ENCODE measurements at regions not wholly inside any gene's neighbourhood (a gene's known extent, or its start where the extent isn't known, plus 50 kb on each side); places are given as distances from the start of the nearest gene placed in this dataset.

DNA sequence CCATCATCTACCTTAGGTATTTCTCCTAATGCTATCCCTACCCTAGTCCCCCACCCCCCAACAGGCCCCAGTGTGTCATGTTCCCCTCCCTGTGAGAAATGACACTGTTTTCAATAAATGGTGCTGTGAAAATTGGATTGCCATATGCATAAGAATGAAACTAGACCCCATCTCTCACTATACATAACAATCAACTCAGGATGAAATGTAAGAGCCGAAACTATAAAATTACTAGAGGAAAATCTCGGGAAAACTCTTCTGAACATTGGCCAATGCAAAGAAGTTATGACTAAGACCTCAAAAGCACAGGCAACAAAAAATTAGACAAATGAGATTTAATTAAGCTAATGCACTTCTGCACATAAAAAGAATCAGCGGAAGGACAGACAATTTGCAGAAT, 138.2 kb downstream of the SUCLA2 start:
- ATAC-seq (ENCODE audit: low read depth in 2 of 2) (no peak), DNase-seq (no peak)
- H3K36me3 ChIP-seq (ENCODE audit: control insufficient read depth, insufficient read depth, low read length), result no peaks in the 10 kb centered on the region
- Mint-ChIP-seq H3K4me1 (no peaks in the 10 kb centered on the region), H3K9me3 (peaks cover 0 to 4% (median 0%) of the 10 kb centered on the region in 7 donors), H3K27me3 (no peaks in the 10 kb centered on the region), H3K36me3 (peaks cover 4% of the 10 kb centered on the region), H3K27ac (no peak overlapping the region), H3K4me3 (no peak overlapping the region)
- peaks cover 5% of the 10 kb centered on the region for H3K27me3 ChIP-seq (ENCODE audit: control insufficient read depth, insufficient read depth, low read length)
- H3K9me3 ChIP-seq (ENCODE audit: control insufficient read depth in 2 of 2, low read length in 2 of 2), result no peaks in the 10 kb centered on the region
- H3K4me1 ChIP-seq (ENCODE audit: control insufficient read depth, insufficient read depth, low read length, poor library complexity, severe bottlenecking), result no peaks in the 10 kb centered on the region
- no peak overlapping the region for H3K27ac ChIP-seq (ENCODE audit: insufficient read depth, low read length, poor library complexity, severe bottlenecking)
- no peak overlapping the region for H3K4me3 ChIP-seq (ENCODE audit: low read depth, low read length)

DNA sequence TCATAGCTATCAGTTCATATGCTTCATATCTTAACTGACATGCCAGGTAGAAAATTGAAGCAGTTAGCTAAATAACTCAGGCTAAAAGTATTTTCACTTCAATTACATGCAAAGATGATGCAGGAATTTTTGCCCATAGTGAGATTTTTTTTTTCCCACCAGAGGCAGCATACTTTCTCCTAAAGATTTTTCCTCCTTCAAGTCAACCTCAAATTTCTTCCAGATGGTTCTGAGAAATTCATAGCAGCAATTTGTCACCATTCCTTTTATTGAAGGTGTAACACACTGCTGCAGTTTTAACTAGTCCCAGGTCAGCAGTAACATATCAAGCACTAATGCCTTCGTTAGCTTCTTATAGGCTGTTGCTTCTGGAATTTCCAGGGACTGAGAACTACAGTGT, 141.9 kb downstream of the SUCLA2 start:
- no peaks in the 10 kb centered on the region for H3K4me1 Mint-ChIP-seq
- Histone ChIP-seq H3K4me3 (ENCODE audit: low read depth, low read length) (no peak overlapping the region), H3K36me3 (ENCODE audit: control insufficient read depth, insufficient read depth, low read length) (no peaks in the 10 kb centered on the region), H3K9me3 (ENCODE audit: control insufficient read depth in 2 of 2, low read length in 2 of 2) (no peaks in the 10 kb centered on the region), H3K27ac (ENCODE audit: insufficient read depth, low read length, poor library complexity, severe bottlenecking) (no peak overlapping the region), H3K27me3 (ENCODE audit: control insufficient read depth, insufficient read depth, low read length) (peaks cover 5% of the 10 kb centered on the region), H3K4me1 (ENCODE audit: control insufficient read depth, insufficient read depth, low read length, poor library complexity, severe bottlenecking) (no peaks in the 10 kb centered on the region)
- peaks cover 0 to 4% (median 0%) of the 10 kb centered on the region in 7 donors for H3K9me3 Mint-ChIP-seq
- ATAC-seq (ENCODE audit: low read depth in 2 of 2) (no peak), DNase-seq (no peak)
- no peak overlapping the region for H3K4me3 Mint-ChIP-seq
- peaks cover 4% of the 10 kb centered on the region for H3K36me3 Mint-ChIP-seq
- H3K27me3 Mint-ChIP-seq, result no peaks in the 10 kb centered on the region
- no peak overlapping the region for H3K27ac Mint-ChIP-seq

GRCh38 chr13:47858042-47859025, 142.7 kb downstream of the SUCLA2 start:
- H3K27ac ChIP-seq (ENCODE audit: insufficient read depth, low read length, poor library complexity, severe bottlenecking), result no peak overlapping the region
- no peak for DNase-seq
- peaks cover 5% of the 10 kb centered on the region for H3K27me3 ChIP-seq (ENCODE audit: control insufficient read depth, insufficient read depth, low read length)
- no peaks in the 10 kb centered on the region for H3K4me1 ChIP-seq (ENCODE audit: control insufficient read depth, insufficient read depth, low read length, poor library complexity, severe bottlenecking)
- no peak overlapping the region for H3K27ac Mint-ChIP-seq
- no peak overlapping the region for H3K4me3 Mint-ChIP-seq
- no peaks in the 10 kb centered on the region for H3K36me3 ChIP-seq (ENCODE audit: control insufficient read depth, insufficient read depth, low read length)
- peaks cover 4% of the 10 kb centered on the region for H3K36me3 Mint-ChIP-seq
- peaks cover 0 to 4% (median 0%) of the 10 kb centered on the region in 7 donors for H3K9me3 Mint-ChIP-seq
- H3K4me1 Mint-ChIP-seq, result no peaks in the 10 kb centered on the region
- H3K9me3 ChIP-seq (ENCODE audit: control insufficient read depth in 2 of 2, low read length in 2 of 2), result no peaks in the 10 kb centered on the region
- no peak for ATAC-seq (ENCODE audit: low read depth in 2 of 2)
- H3K4me3 ChIP-seq (ENCODE audit: low read depth, low read length), result no peak overlapping the region
- no peaks in the 10 kb centered on the region for H3K27me3 Mint-ChIP-seq

DNA sequence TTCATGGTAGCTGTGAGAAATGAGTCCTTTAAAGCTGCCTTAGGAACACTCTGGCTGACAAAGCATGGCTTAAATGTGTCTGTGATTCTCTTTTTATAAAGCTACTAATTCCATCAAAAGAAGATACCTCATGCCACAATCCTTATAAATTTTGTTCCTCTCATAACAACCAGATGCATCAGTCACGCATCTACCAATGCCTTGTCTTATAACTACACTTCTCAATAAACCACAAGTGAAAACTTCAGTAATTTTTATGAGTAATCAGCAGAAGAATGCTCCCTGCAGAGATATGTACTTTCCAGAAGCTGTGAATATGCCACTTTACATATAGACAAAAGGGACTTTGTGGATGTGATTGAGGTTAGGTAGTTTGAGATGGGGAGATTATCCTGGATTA, 147.8 kb downstream of the SUCLA2 start:
- Mint-ChIP-seq H3K27me3 (peaks cover 9% of the 10 kb centered on the region), H3K4me1 (no peaks in the 10 kb centered on the region), H3K27ac (no peak overlapping the region), H3K9me3 (peaks cover 0 to 7% (median 0%) of the 10 kb centered on the region in 7 donors), H3K36me3 (no peaks in the 10 kb centered on the region), H3K4me3 (no peak overlapping the region)
- Histone ChIP-seq H3K27me3 (ENCODE audit: control insufficient read depth, insufficient read depth, low read length) (no peaks in the 10 kb centered on the region), H3K36me3 (ENCODE audit: control insufficient read depth, insufficient read depth, low read length) (no peaks in the 10 kb centered on the region), H3K27ac (ENCODE audit: insufficient read depth, low read length, poor library complexity, severe bottlenecking) (no peak overlapping the region), H3K4me3 (ENCODE audit: low read depth, low read length) (no peak overlapping the region), H3K4me1 (ENCODE audit: control insufficient read depth, insufficient read depth, low read length, poor library complexity, severe bottlenecking) (no peaks in the 10 kb centered on the region), H3K9me3 (ENCODE audit: control insufficient read depth in 2 of 2, low read length in 2 of 2) (no peaks in the 10 kb centered on the region)
- DNase-seq (no peak), ATAC-seq (ENCODE audit: low read depth in 2 of 2) (no peak)

DNA sequence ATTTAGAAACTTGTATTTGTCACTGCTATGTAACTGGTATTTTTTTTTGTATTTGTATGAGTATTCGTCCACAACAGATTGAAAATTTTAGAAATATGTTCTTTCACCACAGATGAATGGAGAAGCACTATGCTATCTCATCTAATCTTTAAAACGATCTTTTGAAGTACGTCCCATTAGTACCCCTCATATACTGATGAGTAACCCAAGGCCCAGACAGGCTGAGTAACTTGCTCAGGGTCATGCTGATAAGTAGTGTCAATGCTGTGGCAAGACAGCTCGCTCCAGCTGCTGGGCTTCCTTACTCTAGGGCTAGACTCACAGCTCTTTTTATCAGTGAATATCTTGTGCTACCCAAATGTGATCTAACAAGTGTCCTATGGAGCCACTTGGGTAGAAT, 154.2 kb downstream of the SUCLA2 start:
- H3K9me3 ChIP-seq (ENCODE audit: control insufficient read depth in 2 of 2, low read length in 2 of 2), result no peaks in the 10 kb centered on the region
- no peaks in the 10 kb centered on the region for H3K4me1 ChIP-seq (ENCODE audit: control insufficient read depth, insufficient read depth, low read length, poor library complexity, severe bottlenecking)
- H3K4me1 Mint-ChIP-seq, result no peaks in the 10 kb centered on the region
- peaks cover 14% of the 10 kb centered on the region for H3K27me3 Mint-ChIP-seq
- H3K4me3 Mint-ChIP-seq, result no peak overlapping the region
- H3K4me3 ChIP-seq (ENCODE audit: low read depth, low read length), result no peak overlapping the region
- H3K9me3 Mint-ChIP-seq, result peaks cover 0 to 7% (median 0%) of the 10 kb centered on the region in 7 donors
- H3K36me3 ChIP-seq (ENCODE audit: control insufficient read depth, insufficient read depth, low read length), result no peaks in the 10 kb centered on the region
- no peaks in the 10 kb centered on the region for H3K27me3 ChIP-seq (ENCODE audit: control insufficient read depth, insufficient read depth, low read length)
- DNase-seq, result no peak
- no peak overlapping the region for H3K27ac ChIP-seq (ENCODE audit: insufficient read depth, low read length, poor library complexity, severe bottlenecking)
- ATAC-seq (ENCODE audit: low read depth in 2 of 2), result no peak
- no peaks in the 10 kb centered on the region for H3K36me3 Mint-ChIP-seq
- H3K27ac Mint-ChIP-seq, result no peak overlapping the region

- no peak for ATAC-seq (ENCODE audit: low read depth in 2 of 2)
- H3K36me3 Mint-ChIP-seq, result no peaks in the 10 kb centered on the region
- Histone ChIP-seq H3K4me3 (ENCODE audit: low read depth, low read length) (no peak overlapping the region), H3K4me1 (ENCODE audit: control insufficient read depth, insufficient read depth, low read length, poor library complexity, severe bottlenecking) (no peaks in the 10 kb centered on the region), H3K27ac (ENCODE audit: insufficient read depth, low read length, poor library complexity, severe bottlenecking) (no peak overlapping the region), H3K36me3 (ENCODE audit: control insufficient read depth, insufficient read depth, low read length) (no peaks in the 10 kb centered on the region), H3K9me3 (ENCODE audit: control insufficient read depth in 2 of 2, low read length in 2 of 2) (no peaks in the 10 kb centered on the region), H3K27me3 (ENCODE audit: control insufficient read depth, insufficient read depth, low read length) (no peaks in the 10 kb centered on the region)
- H3K27me3 Mint-ChIP-seq, result peaks cover 19% of the 10 kb centered on the region
- DNase-seq, result no peak
- H3K4me3 Mint-ChIP-seq, result no peak overlapping the region
- H3K4me1 Mint-ChIP-seq, result no peaks in the 10 kb centered on the region
- H3K9me3 Mint-ChIP-seq, result peaks cover 0 to 7% (median 0%) of the 10 kb centered on the region in 7 donors
- H3K27ac Mint-ChIP-seq, result no peak overlapping the region
Observed at GRCh38 chr13:47845981-47846380, 155.1 kb downstream of the SUCLA2 start.

DNA sequence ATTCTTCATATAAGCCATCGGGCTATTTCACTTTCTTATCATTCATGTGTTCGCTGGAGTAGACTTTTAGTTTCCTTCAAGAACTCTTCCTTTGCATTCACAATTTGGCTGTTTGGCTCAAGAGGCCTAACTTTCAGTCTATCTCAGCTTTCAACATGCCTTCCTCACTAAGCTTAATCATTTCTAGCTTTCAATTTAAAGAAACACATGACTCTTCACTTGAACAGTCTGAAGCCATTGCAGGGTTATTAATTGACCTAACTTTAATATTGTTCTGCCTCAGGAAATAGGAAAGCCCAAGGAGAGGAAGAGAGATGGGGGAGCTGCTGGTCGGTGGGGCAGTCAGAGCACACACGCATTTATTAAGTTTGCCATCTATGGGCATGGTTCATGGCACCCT, 158.1 kb downstream of the SUCLA2 start:
- Histone ChIP-seq H3K4me1 (ENCODE audit: control insufficient read depth, insufficient read depth, low read length, poor library complexity, severe bottlenecking) (no peaks in the 10 kb centered on the region), H3K9me3 (ENCODE audit: control insufficient read depth in 2 of 2, low read length in 2 of 2) (no peaks in the 10 kb centered on the region), H3K27ac (ENCODE audit: insufficient read depth, low read length, poor library complexity, severe bottlenecking) (no peak overlapping the region), H3K36me3 (ENCODE audit: control insufficient read depth, insufficient read depth, low read length) (no peaks in the 10 kb centered on the region), H3K27me3 (ENCODE audit: control insufficient read depth, insufficient read depth, low read length) (peaks cover 2% of the 10 kb centered on the region), H3K4me3 (ENCODE audit: low read depth, low read length) (no peak overlapping the region)
- DNase-seq, result no peak
- Mint-ChIP-seq H3K36me3 (no peaks in the 10 kb centered on the region), H3K27me3 (peaks cover 14% of the 10 kb centered on the region), H3K9me3 (no peaks in the 10 kb centered on the region), H3K4me1 (no peaks in the 10 kb centered on the region), H3K27ac (no peak overlapping the region), H3K4me3 (no peak overlapping the region)
- no peak for ATAC-seq (ENCODE audit: low read depth in 2 of 2)

- Histone ChIP-seq H3K27me3 (ENCODE audit: control insufficient read depth, insufficient read depth, low read length) (peaks cover 2% of the 10 kb centered on the region), H3K36me3 (ENCODE audit: control insufficient read depth, insufficient read depth, low read length) (no peaks in the 10 kb centered on the region), H3K4me3 (ENCODE audit: low read depth, low read length) (no peak overlapping the region), H3K4me1 (ENCODE audit: control insufficient read depth, insufficient read depth, low read length, poor library complexity, severe bottlenecking) (no peaks in the 10 kb centered on the region), H3K27ac (ENCODE audit: insufficient read depth, low read length, poor library complexity, severe bottlenecking) (no peak overlapping the region), H3K9me3 (ENCODE audit: control insufficient read depth in 2 of 2, low read length in 2 of 2) (no peaks in the 10 kb centered on the region)
- no peak overlapping the region for H3K27ac Mint-ChIP-seq
- DNase-seq (no peak), ATAC-seq (ENCODE audit: low read depth in 2 of 2) (no peak)
- peaks cover 14% of the 10 kb centered on the region for H3K27me3 Mint-ChIP-seq
- H3K4me1 Mint-ChIP-seq, result no peaks in the 10 kb centered on the region
- H3K9me3 Mint-ChIP-seq, result no peaks in the 10 kb centered on the region
- no peaks in the 10 kb centered on the region for H3K36me3 Mint-ChIP-seq
- H3K4me3 Mint-ChIP-seq, result no peak overlapping the region
Observed at GRCh38 chr13:47841151-47841550, 159.9 kb downstream of the SUCLA2 start.

All from CD4-positive, CD25-positive, alpha-beta regulatory T cell (primary cell).